CD8-positive, alpha-beta memory T cell (primary cell): ENCODE measurements at regions not wholly inside any gene's neighbourhood (a gene's known extent, or its start where the extent isn't known, plus 50 kb on each side); places are given as distances from the start of the nearest gene placed in this dataset.
A peak's percentile ranks its signal among the peaks of the same experiment; 100 is the strongest.
"Not testable (repeated sequence)": the region's sequence is repeated elsewhere in the genome, so short reads cannot be mapped to it uniquely, and the experiment has no call there.

ENCODE experiments used
- CTCF ChIA-PET: fragments of 350-600 bp; sonication (Branson Sonifier 250); formaldehyde crosslinking; loops from one replicate; lab custom pipeline; 2021; ENCODE audit warnings: antibody characterized with exemption; lab: Charles Lee
- POLR2A ChIA-PET: fragments of 350-600 bp; sonication (Branson Sonifier 250); formaldehyde crosslinking; loops from one replicate; lab custom pipeline; 2021; ENCODE audit warnings: antibody characterized with exemption; lab: Charles Lee
- DNase-seq, 5 donors: peaks; one replicate each; pipeline versions ENCODE4 v3.0.0 to v3.0.0-alpha.2; 2020 to 2022; ENCODE audit warnings: mixed read lengths in 1 of 5
- H3K27ac ChIP-seq: one replicate; pipeline ENCODE4 v1.7.0; 2013; ENCODE audit warnings: low read depth, mild to moderate bottlenecking, low read length, moderate library complexity
- H3K27me3 ChIP-seq: 2 replicates; pipeline ENCODE4 v1.7.0; 2013; ENCODE audit warnings: low read length, mild to moderate bottlenecking; ENCODE audit not compliant: insufficient read depth, poor library complexity, severe bottlenecking
- H3K36me3 ChIP-seq: 2 replicates; pipeline ENCODE4 v1.7.0; 2013; ENCODE audit warnings: mild to moderate bottlenecking, low read length, moderate library complexity; ENCODE audit not compliant: insufficient read depth
- H3K4me1 ChIP-seq: 2 replicates; pipeline ENCODE4 v1.7.0; 2013; ENCODE audit warnings: mild to moderate bottlenecking, low read length, moderate library complexity; ENCODE audit not compliant: insufficient read depth
- H3K4me3 ChIP-seq: 2 replicates; pipeline ENCODE4 v1.7.0; 2013; ENCODE audit warnings: mild to moderate bottlenecking, low read length
- H3K9me3 ChIP-seq: 2 replicates; pipeline ENCODE4 v1.7.0; 2013; ENCODE audit warnings: mild to moderate bottlenecking, low read length
- H3K27ac Mint-ChIP-seq, 8 donors: one replicate each; pipeline ENCODE4 v1.8.0; 2020 to 2021; ENCODE audit warnings: mixed read lengths in 8 of 8, mild to moderate bottlenecking in 6 of 8, inconsistent platforms in 3 of 8, moderate library complexity in 3 of 8
- H3K27me3 Mint-ChIP-seq, 2 donors: one replicate each; pipeline ENCODE4 v1.8.0; 2020 to 2021; ENCODE audit warnings: mixed read lengths in 2 of 2, mild to moderate bottlenecking in 1 of 2, moderate library complexity in 1 of 2
- H3K36me3 Mint-ChIP-seq, 3 donors: one replicate each; pipeline ENCODE4 v1.8.0; 2020 to 2021; ENCODE audit warnings: mixed read lengths in 3 of 3, inconsistent platforms in 1 of 3, mild to moderate bottlenecking in 1 of 3
- H3K4me1 Mint-ChIP-seq, 3 donors: one replicate each; pipeline ENCODE4 v1.8.0; 2020 to 2021; ENCODE audit warnings: mixed read lengths in 3 of 3, inconsistent platforms in 1 of 3, mild to moderate bottlenecking in 1 of 3
- H3K4me3 Mint-ChIP-seq, 7 donors: one replicate each; pipeline ENCODE4 v1.8.0; 2020 to 2021; ENCODE audit warnings: mixed read lengths in 7 of 7, mild to moderate bottlenecking in 6 of 7, moderate library complexity in 4 of 7, inconsistent platforms in 2 of 7
- H3K9me3 Mint-ChIP-seq, 5 donors: one replicate each; pipeline ENCODE4 v1.8.0; 2020 to 2022; ENCODE audit warnings: mixed read lengths in 5 of 5, mild to moderate bottlenecking in 3 of 5, moderate library complexity in 2 of 5, inconsistent platforms in 1 of 5

DNA sequence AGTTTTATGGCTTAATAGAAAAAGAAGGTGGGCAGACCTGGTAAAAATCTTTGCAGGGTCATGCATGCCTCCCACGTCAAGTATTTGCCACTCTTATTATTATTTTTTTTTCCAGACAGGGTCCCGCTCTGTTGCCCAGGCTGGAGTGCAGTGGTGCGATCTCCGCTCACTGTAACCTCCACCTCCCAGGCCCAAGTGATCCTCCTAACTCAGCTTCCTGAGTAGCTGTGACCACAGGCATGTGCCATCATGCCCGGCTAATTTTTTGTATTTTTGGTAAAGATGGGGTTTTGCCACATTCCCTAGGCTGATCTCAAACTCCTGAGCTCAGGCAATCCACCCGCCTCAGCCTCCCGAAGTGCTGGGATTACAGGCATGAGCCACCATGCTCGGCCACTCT lies 55.7 kb upstream of the ATXN3L start:
- H3K4me3 ChIP-seq, POLR2A ChIA-PET, H3K4me3 Mint-ChIP-seq, H3K27ac ChIP-seq, H3K36me3 ChIP-seq, DNase-seq, H3K4me1 Mint-ChIP-seq, H3K9me3 ChIP-seq, H3K4me1 ChIP-seq, H3K36me3 Mint-ChIP-seq, H3K27ac Mint-ChIP-seq, H3K27me3 ChIP-seq, H3K9me3 Mint-ChIP-seq, H3K27me3 Mint-ChIP-seq, CTCF ChIA-PET: not testable (repeated sequence)

DNA sequence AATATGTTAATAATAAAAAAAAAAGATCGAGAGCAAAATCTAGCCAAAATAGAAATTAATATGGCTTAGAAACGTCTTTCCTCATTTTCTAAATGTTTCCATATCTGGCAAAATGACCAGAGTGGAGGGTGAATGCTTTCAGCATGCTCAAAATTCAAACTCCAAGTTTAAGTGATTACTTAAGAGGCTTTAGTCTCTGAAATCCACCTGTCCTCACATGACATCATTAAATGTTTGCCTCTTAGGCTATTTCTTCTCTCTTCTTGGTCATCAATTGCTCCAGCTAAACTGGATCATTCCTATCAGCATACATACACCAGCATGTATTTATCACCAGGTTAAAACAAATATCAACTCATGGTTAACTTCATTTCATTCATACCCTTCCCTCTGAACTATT lies 54.5 kb upstream of the ATXN3L start:
- H3K36me3 Mint-ChIP-seq: no peaks in the 10 kb centered on the region
- POLR2A ChIA-PET: no interaction called here

DNA sequence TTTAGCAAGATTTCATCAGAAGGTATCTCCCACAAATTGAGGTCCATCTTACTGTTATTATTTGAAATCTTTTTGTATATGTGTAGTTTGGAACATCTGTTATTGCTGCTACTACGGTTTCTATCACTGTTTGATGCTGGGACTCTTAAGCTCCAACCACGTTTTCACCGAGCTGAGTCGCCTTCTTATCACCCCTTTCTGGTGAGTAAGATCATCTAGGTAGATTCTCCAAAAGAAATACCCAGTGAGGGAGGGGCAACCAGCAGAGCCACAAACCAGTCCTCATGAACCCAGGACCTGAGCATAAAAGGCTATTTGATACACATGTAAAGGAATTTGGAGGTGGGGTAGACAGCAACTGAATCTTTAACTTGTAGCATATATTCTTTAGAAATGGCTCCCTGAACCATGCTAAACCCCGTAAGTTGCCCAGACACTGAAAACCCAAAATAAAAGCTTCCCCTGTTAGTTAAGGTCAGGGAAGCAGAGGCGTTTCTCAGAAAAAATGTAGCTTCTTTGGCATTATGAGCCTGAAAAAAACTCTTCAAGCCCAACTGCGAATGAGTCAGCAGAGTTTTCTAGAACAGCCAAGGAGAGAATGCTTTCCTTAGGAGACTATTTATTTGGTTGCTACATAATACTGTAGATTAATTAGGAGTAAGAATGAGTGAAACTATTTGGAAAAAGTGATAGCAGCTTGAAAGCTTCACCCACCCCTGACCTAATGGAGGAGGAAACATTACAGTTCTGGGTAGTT lies 53.8 kb upstream of the ATXN3L start:
- ChIA-PET POLR2A (no interaction called here), CTCF (no interaction called here)
- Mint-ChIP-seq H3K27me3 (peaks cover 0 to 5% of the 10 kb centered on the region in 2 donors), H3K27ac (peak overlapping the region in 1 of 8 donors; percentile 43), H3K4me3 (no peak overlapping the region), H3K36me3 (no peaks in the 10 kb centered on the region), H3K4me1 (no peaks in the 10 kb centered on the region), H3K9me3 (no peaks in the 10 kb centered on the region)
- Histone ChIP-seq H3K27me3 (no peaks in the 10 kb centered on the region), H3K9me3 (no peaks in the 10 kb centered on the region), H3K4me3 (no peak overlapping the region), H3K36me3 (no peaks in the 10 kb centered on the region), H3K27ac (no peak overlapping the region), H3K4me1 (no peaks in the 10 kb centered on the region)
- no peak for DNase-seq

More for the DNA sequence above, 54.5 kb upstream of the ATXN3L start:
- H3K4me3 ChIP-seq: no peak overlapping the region
- Mint-ChIP-seq H3K27me3 (peaks cover 0 to 5% of the 10 kb centered on the region in 2 donors), H3K4me1 (no peaks in the 10 kb centered on the region), H3K9me3 (no peaks in the 10 kb centered on the region), H3K27ac (no peak overlapping the region), H3K4me3 (no peak overlapping the region)
- H3K4me1 ChIP-seq: no peaks in the 10 kb centered on the region
- no peak for DNase-seq
- no peaks in the 10 kb centered on the region for H3K36me3 ChIP-seq
- no peaks in the 10 kb centered on the region for H3K9me3 ChIP-seq
- no peak overlapping the region for H3K27ac ChIP-seq
- no peaks in the 10 kb centered on the region for H3K27me3 ChIP-seq
- CTCF ChIA-PET: no interaction called here

DNA sequence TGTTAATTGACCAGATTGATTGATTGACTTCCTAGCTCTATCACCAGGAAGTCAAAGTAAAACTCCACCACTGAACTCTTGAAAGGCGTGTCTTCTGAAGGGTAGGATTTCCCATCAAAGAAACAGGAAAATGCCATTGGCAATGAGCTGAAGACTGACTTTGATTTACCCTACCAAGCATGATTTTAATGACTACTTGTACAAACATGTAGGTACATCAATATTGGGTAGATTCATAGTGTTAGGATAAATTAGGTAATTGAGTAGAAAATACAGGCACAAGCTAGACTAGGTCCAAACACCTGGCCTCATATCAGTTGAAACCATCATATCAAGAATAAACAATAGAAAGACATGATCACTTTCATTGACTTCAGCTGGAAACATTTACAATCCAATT lies 53.2 kb upstream of the ATXN3L start:
- H3K27me3 ChIP-seq: no peaks in the 10 kb centered on the region
- H3K27ac Mint-ChIP-seq: no peak overlapping the region
- no peaks in the 10 kb centered on the region for H3K4me1 ChIP-seq
- H3K27me3 Mint-ChIP-seq: peaks cover 0 to 5% of the 10 kb centered on the region in 2 donors
- no peak overlapping the region for H3K4me3 ChIP-seq
- POLR2A ChIA-PET: no interaction called here
- no peaks in the 10 kb centered on the region for H3K36me3 Mint-ChIP-seq
- H3K4me3 Mint-ChIP-seq: no peak overlapping the region
- peaks cover 2 to 3% (median 2%) of the 10 kb centered on the region in 3 donors for H3K4me1 Mint-ChIP-seq
- H3K9me3 Mint-ChIP-seq: no peaks in the 10 kb centered on the region
- H3K9me3 ChIP-seq: no peaks in the 10 kb centered on the region
- H3K36me3 ChIP-seq: no peaks in the 10 kb centered on the region
- no peak overlapping the region for H3K27ac ChIP-seq
- CTCF ChIA-PET: no interaction called here
- DNase-seq: no peak

DNA sequence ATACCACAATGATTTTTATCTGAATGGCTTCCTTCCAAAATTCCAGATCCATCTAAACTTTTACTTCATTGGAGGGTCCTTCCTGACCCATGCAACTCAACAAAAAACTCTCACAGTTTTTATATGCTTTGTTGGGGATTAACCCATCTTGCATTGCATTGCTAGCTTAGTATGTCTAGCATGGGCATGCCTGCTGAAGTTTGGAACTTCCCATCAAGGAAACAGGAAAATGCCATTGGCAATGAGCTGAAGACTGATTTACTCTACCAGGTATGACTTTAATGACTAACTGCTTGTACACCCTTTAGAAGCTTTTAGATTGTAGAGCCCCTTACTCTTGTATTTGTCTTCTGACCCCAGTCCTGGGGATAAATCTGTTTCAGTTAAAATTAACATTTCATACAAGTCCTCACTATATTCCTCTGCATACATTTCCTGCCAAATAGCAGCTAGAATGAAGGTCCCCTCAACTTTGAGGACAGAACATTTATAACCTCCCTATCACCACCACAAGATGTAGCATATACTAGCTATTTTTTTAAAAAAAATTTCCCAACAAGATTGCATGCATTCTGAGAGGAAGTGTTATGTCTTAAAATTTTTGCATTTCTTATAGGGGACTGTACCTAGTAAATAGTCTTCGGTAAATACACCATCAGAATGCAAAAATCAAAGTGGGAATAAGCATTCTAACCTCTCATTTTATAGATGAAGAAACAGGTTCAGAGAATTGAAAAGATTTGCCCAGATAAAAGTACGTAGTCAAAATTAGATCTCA lies 52.5 kb upstream of the ATXN3L start:
- no peak for DNase-seq
- no peaks in the 10 kb centered on the region for H3K36me3 Mint-ChIP-seq
- H3K4me3 ChIP-seq: no peak overlapping the region
- H3K9me3 Mint-ChIP-seq: no peaks in the 10 kb centered on the region
- H3K36me3 ChIP-seq: no peaks in the 10 kb centered on the region
- no peak overlapping the region for H3K4me3 Mint-ChIP-seq
- POLR2A ChIA-PET: no interaction called here
- H3K27me3 Mint-ChIP-seq: peaks cover 0 to 5% of the 10 kb centered on the region in 2 donors
- H3K9me3 ChIP-seq: no peaks in the 10 kb centered on the region
- peaks cover 2 to 7% (median 5%) of the 10 kb centered on the region in 3 donors for H3K4me1 Mint-ChIP-seq
- CTCF ChIA-PET: no interaction called here
- H3K4me1 ChIP-seq: no peaks in the 10 kb centered on the region
- no peak overlapping the region for H3K27ac Mint-ChIP-seq
- H3K27me3 ChIP-seq: no peaks in the 10 kb centered on the region
- H3K27ac ChIP-seq: no peak overlapping the region

DNA sequence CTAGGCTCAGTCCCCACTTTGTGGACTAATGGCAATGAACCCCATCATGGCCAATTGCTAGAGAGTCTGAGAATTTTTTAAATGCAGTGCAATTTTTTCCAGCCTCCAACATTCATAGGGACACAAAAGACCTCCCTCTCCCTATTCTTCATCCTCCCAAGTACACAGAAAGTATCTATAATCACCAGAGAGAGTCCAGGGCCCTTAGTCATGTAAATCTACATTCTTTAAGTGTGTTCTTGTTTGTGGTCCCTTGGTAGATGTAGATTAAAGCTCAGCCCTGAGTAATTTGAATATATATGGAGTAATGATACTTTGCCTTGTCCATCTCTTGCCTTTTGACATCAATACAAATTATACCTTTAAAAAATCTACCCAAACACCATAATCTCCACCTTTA lies 51.3 kb upstream of the ATXN3L start:
- Histone ChIP-seq H3K27ac (no peak overlapping the region), H3K9me3 (no peaks in the 10 kb centered on the region), H3K27me3 (no peaks in the 10 kb centered on the region), H3K4me1 (no peaks in the 10 kb centered on the region), H3K36me3 (no peaks in the 10 kb centered on the region), H3K4me3 (no peak overlapping the region)
- CTCF ChIA-PET: no interaction called here
- Mint-ChIP-seq H3K27me3 (peaks cover 0 to 7% of the 10 kb centered on the region in 2 donors), H3K4me1 (peaks cover 2 to 8% (median 5%) of the 10 kb centered on the region in 3 donors), H3K9me3 (no peaks in the 10 kb centered on the region), H3K27ac (no peak overlapping the region), H3K36me3 (no peaks in the 10 kb centered on the region), H3K4me3 (no peak overlapping the region)
- POLR2A ChIA-PET: no interaction called here
- DNase-seq: no peak

DNA sequence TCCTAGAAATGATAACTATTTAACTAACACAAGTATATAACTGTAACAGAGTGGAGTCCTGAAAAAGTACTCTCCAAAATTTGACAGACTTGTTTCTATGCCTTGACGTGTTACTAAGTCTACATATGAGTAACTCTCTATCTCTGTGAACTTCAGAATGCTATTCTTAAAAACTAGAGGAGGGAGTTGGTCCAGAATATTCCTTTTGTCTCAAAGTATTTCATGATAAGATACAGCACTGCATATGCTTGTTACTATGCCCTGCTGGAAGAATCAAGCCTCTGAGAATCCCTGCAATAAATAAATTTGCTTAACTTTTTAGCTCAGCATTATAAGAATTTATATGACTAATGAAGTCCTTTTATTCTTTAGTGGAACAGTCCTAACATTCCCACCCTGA lies 50.9 kb upstream of the ATXN3L start:
- H3K9me3 Mint-ChIP-seq: no peaks in the 10 kb centered on the region
- no peak for DNase-seq
- no peaks in the 10 kb centered on the region for H3K4me1 ChIP-seq
- peaks cover 0 to 11% of the 10 kb centered on the region in 2 donors for H3K27me3 Mint-ChIP-seq
- peaks cover 2 to 8% (median 5%) of the 10 kb centered on the region in 3 donors for H3K4me1 Mint-ChIP-seq
- H3K9me3 ChIP-seq: no peaks in the 10 kb centered on the region
- H3K36me3 Mint-ChIP-seq: no peaks in the 10 kb centered on the region
- no peaks in the 10 kb centered on the region for H3K27me3 ChIP-seq
- H3K27ac ChIP-seq: no peak overlapping the region
- ChIA-PET POLR2A (no interaction called here), CTCF (no interaction called here)
- no peak overlapping the region for H3K27ac Mint-ChIP-seq
- H3K4me3 ChIP-seq: no peak overlapping the region
- H3K36me3 ChIP-seq: no peaks in the 10 kb centered on the region
- no peak overlapping the region for H3K4me3 Mint-ChIP-seq
